HepG2 (cell line): ENCODE measurements at regions not wholly inside any gene's neighbourhood (a gene's known extent, or its start where the extent isn't known, plus 50 kb on each side); places are given as distances from the start of the nearest gene placed in this dataset.

Source experiments
- ATAC-seq: fragments of 200-7000 bp; cut with Tn5 transposase; 3 replicates; pipeline ENCODE4 v1.9.1; 2020; ENCODE audit warnings: mild to moderate bottlenecking, moderate library complexity
- BruUV-seq: library from RNA; stranded (reverse); fragments of 400-500 nt; replicated peaks from 2 replicates; lab custom pipeline; 2021; lab: Mats Ljungman, UMichigan
- CTCF ChIA-PET: fragments of 300-600 bp; formaldehyde crosslinking; extraction: SDS; loops from one replicate; lab custom pipeline; 2021; ENCODE audit warnings: low total read pairs, inconsistent platforms, low intra/inter-chr PET ratio; lab: Yijun Ruan, JAX
- POLR2A ChIA-PET: fragments of 350-600 bp; sonication (Branson Sonifier 250); formaldehyde crosslinking; loops from one replicate; lab custom pipeline; 2020; ENCODE audit warnings: antibody characterized with exemption, inconsistent platforms; lab: Yijun Ruan, JAX
- DNase-seq: peaks from one replicate; pipeline ENCODE4 v3.0.0-alpha.2; 2015; ENCODE audit warnings: low spot score
- FAIRE-seq: peaks from 3 replicates; lab custom pipeline; 2011; peaks lifted over from hg19 to GRCh38; lab: Jason Lieb, UNC
- H2AFZ ChIP-seq: one replicate; pipeline ENCODE4 v1.6.1; 2011; ENCODE audit warnings: low read length, inconsistent platforms
- H3K27ac ChIP-seq: fragments of 300-600 bp; 3 replicates; pipeline ENCODE4 v1.8.0; 2011; ENCODE audit warnings: mixed run types, mild to moderate bottlenecking, mixed read lengths, low read length, inconsistent platforms; ENCODE audit not compliant: insufficient read depth; ENCODE audit errors: extremely low read length
- H3K27me3 ChIP-seq, 2 experiments: fragments of 200-600 bp in 1 of 2; 2 replicates in 1 of 2; 3 replicates in 1 of 2; pipeline versions ENCODE4 v1.6.0 to v1.8.0; 2011; ENCODE audit warnings: low read length in 2 of 2, mild to moderate bottlenecking in 2 of 2, moderate library complexity in 2 of 2, inconsistent platforms in 1 of 2; ENCODE audit not compliant: insufficient read depth in 2 of 2, control insufficient read depth in 1 of 2
- H3K36me3 ChIP-seq, 2 experiments: fragments of 200-600 bp in 1 of 2; replicated peaks in 1 of 2; 2 replicates in 1 of 2; 3 replicates in 1 of 2; pipeline versions ENCODE4 v1.5.1 to v1.8.0; 2011; ENCODE audit warnings: low read length in 2 of 2, inconsistent platforms in 1 of 2; ENCODE audit not compliant: insufficient read depth in 2 of 2, control insufficient read depth in 1 of 2
- H3K4me1 ChIP-seq: 2 replicates; pipeline ENCODE4 v1.5.1; 2012; ENCODE audit warnings: low read length, inconsistent platforms; ENCODE audit not compliant: insufficient read depth
- H3K4me2 ChIP-seq: 2 replicates; pipeline ENCODE4 v1.6.0; 2011; ENCODE audit warnings: low read depth, low read length, inconsistent platforms
- H3K4me3 ChIP-seq, 3 experiments: fragments of 200-600 bp in 1 of 3; sonication (generic), shearing (Covaris generic) in 1 of 3; replicated peaks in 1 of 3; 2 replicates each; pipeline ENCODE4 v1.5.1; 2011 to 2016; ENCODE audit warnings: low read length in 3 of 3, inconsistent platforms in 2 of 3, low read depth in 2 of 3, mild to moderate bottlenecking in 2 of 3, control low read depth in 1 of 3, mixed read lengths in 1 of 3; ENCODE audit not compliant: insufficient read depth in 1 of 3
- H3K79me2 ChIP-seq: one replicate; pipeline ENCODE4 v1.6.1; 2011; ENCODE audit warnings: low read length, inconsistent platforms; ENCODE audit not compliant: insufficient read depth
- H3K9ac ChIP-seq: 2 replicates; pipeline ENCODE4 v1.6.0; 2011; ENCODE audit warnings: mild to moderate bottlenecking, low read depth, low read length, inconsistent platforms; ENCODE audit not compliant: insufficient read depth
- H3K9me3 ChIP-seq: 2 replicates; pipeline ENCODE4 v1.5.1; 2012; ENCODE audit warnings: mild to moderate bottlenecking, low read length
- H4K20me1 ChIP-seq: 2 replicates; pipeline ENCODE4 v1.6.0; 2011; ENCODE audit warnings: inconsistent platforms, mild to moderate bottlenecking, low read length, moderate library complexity; ENCODE audit not compliant: insufficient read depth
- MIER2 ChIP-seq: IDR thresholded peaks from 2 replicates; pipeline ENCODE4 v1.6.1; 2016; ENCODE audit warnings: missing biosample characterization, missing genetic modification reagents
- REST ChIP-seq, 2 experiments: IDR thresholded peaks; 2 replicates each; pipeline ENCODE4 v1.6.1; 2011 to 2012; ENCODE audit warnings: low read length in 2 of 2, borderline replicate concordance in 1 of 2, low read depth in 1 of 2, mild to moderate bottlenecking in 1 of 2, moderate library complexity in 1 of 2
- SP4 ChIP-seq: sonication (generic); formaldehyde crosslinking; IDR thresholded peaks from 2 replicates; pipeline ENCODE4 v1.8.1; 2023; ENCODE audit warnings: mild to moderate bottlenecking, missing genetic modification reagents
- TGIF2 ChIP-seq: IDR thresholded peaks from 2 replicates; pipeline ENCODE4 v1.6.1; 2016; ENCODE audit warnings: control low read depth, missing compliant biosample characterization
- ZFP82 ChIP-seq: sonication (generic); formaldehyde crosslinking; IDR thresholded peaks from 2 replicates; pipeline ENCODE4 v1.5.1; 2020; ENCODE audit warnings: mild to moderate bottlenecking, missing genetic modification reagents, borderline replicate concordance
- ZKSCAN1 ChIP-seq: fragments of 150-350 bp; IDR thresholded peaks from 2 replicates; pipeline ENCODE4 v1.6.1; 2014; ENCODE audit warnings: low read length
- WGBS: methylation state at CpG from one replicate; pipeline ENCODE4 v1.1.6; 2017; ENCODE audit warnings: low lambda C conversion rate; 5-methylcytosine and 5-hydroxymethylcytosine counted together
- in situ Hi-C: cut with HindIII; loops from 2 replicates; pipeline ENCODE4 v1.10.0; 2017; ENCODE audit warnings: low pct_unique_long_range_greater_than_20kb; ENCODE audit not compliant: extremely low pct_ligation_motif_present
- intact Hi-C: fragments of 100-400 bp; cut with micrococcal nuclease; formaldehyde crosslinking; loops from one replicate; pipeline ENCODE4 v1.10.0; 2022; ENCODE audit not compliant: unreplicated experiment

- 32% methylated on average over 1 of the region's 1 CpG for WGBS
- no peak overlapping the region for H3K27ac ChIP-seq
- POLR2A ChIA-PET, result no interaction called here
- no peaks in the 10 kb centered on the region for H3K9me3 ChIP-seq
- no peaks in the 10 kb centered on the region for H4K20me1 ChIP-seq
- H3K79me2 ChIP-seq, result no peaks in the 10 kb centered on the region
- H3K9ac ChIP-seq, result no peak overlapping the region
- no peak for ATAC-seq
- TF ChIP-seq MIER2 (CRISPR knock-in tag), result peak; percentile 88
- peak; percentile 31 to 91 for TF ChIP-seq REST (IDR thresholded peaks at IDR 0.05; ENCODE audit: borderline replicate concordance in 1 of 2, low read depth in 1 of 2, low read length in 2 of 2)
- no peak for TF ChIP-seq SP4 (CRISPR knock-in tag)
- no peak for TF ChIP-seq ZFP82 (CRISPR knock-in tag)
- no peak overlapping the region for H3K4me3 ChIP-seq
- no peaks in the 10 kb centered on the region for H3K36me3 ChIP-seq
- H3K4me2 ChIP-seq, result no peak overlapping the region
- no peaks in the 10 kb centered on the region for H3K27me3 ChIP-seq
- intact Hi-C loops (no loop called here), in situ Hi-C loops (no loop called here)
- H2AFZ ChIP-seq, result no peak overlapping the region
- CTCF ChIA-PET, result no interaction called here
- FAIRE-seq, result no peak
- no peak for DNase-seq
- BruUV-seq, result no TSS peak
- no peaks in the 10 kb centered on the region for H3K4me1 ChIP-seq
These were observed 326.9 kb upstream of the DNAJC19 start for GRCh38 chr3:181316482-181316881.

- Histone ChIP-seq H3K27me3 (no peaks in the 10 kb centered on the region; a peak in 2 of 5 replicates), H3K9ac (no peak overlapping the region), H3K4me2 (no peak overlapping the region), H3K36me3 (no peaks in the 10 kb centered on the region), H3K9me3 (no peaks in the 10 kb centered on the region), H2AFZ (no peak overlapping the region), H3K4me1 (no peaks in the 10 kb centered on the region), H3K79me2 (no peaks in the 10 kb centered on the region), H3K27ac (no peak overlapping the region), H4K20me1 (no peaks in the 10 kb centered on the region), H3K4me3 (no peak overlapping the region)
- no peak for TF ChIP-seq TGIF2 (CRISPR knock-in tag)
- no peak for TF ChIP-seq ZKSCAN1
- ATAC-seq (no peak), FAIRE-seq (no peak), DNase-seq (no peak)
- ChIA-PET CTCF (no interaction called here), POLR2A (no interaction called here)
- in situ Hi-C loops (no loop called here), intact Hi-C loops (no loop called here)
- WGBS, result 0% methylated on average over 4 of the region's 5 CpGs
- BruUV-seq, result no TSS peak
These were observed 323.8 kb upstream of the DNAJC19 start for GRCh38 chr3:181313335-181313734.
